Muscle layer of colon (tissue), 2 donors: ENCODE measurements at regions not wholly inside any gene's neighbourhood (a gene's known extent, or its start where the extent isn't known, plus 50 kb on each side); places are given as distances from the start of the nearest gene placed in this dataset.

ENCODE experiments used
- H3K27ac ChIP-seq: one replicate; pipeline ENCODE4 v1.7.0; 2013; ENCODE audit warnings: low read depth, mild to moderate bottlenecking, low read length, moderate library complexity
- H3K27me3 ChIP-seq, 2 donors: one replicate each; pipeline ENCODE4 v1.7.0; 2013; ENCODE audit warnings: low read length in 2 of 2, mild to moderate bottlenecking in 2 of 2; ENCODE audit not compliant: insufficient read depth in 2 of 2, control insufficient read depth in 1 of 2
- H3K36me3 ChIP-seq: one replicate; pipeline ENCODE4 v1.7.0; 2013; ENCODE audit warnings: mild to moderate bottlenecking, low read length; ENCODE audit not compliant: insufficient read depth
- H3K4me1 ChIP-seq: one replicate; pipeline ENCODE4 v1.7.0; 2013; ENCODE audit warnings: mild to moderate bottlenecking, low read length; ENCODE audit not compliant: insufficient read depth
- H3K4me3 ChIP-seq, 2 donors: one replicate each; pipeline ENCODE4 v1.7.0; 2013; ENCODE audit warnings: low read length in 2 of 2, low read depth in 1 of 2, mild to moderate bottlenecking in 1 of 2, moderate library complexity in 1 of 2
- H3K9ac ChIP-seq: one replicate; pipeline ENCODE4 v1.7.0; 2013; ENCODE audit warnings: low read length
- H3K9me3 ChIP-seq: one replicate; pipeline ENCODE4 v1.7.0; 2013; ENCODE audit warnings: mild to moderate bottlenecking, low read length
- donor health status: abdominal sarcoma.
- donor health status: Adenocarcinoma of cecum.

DNA sequence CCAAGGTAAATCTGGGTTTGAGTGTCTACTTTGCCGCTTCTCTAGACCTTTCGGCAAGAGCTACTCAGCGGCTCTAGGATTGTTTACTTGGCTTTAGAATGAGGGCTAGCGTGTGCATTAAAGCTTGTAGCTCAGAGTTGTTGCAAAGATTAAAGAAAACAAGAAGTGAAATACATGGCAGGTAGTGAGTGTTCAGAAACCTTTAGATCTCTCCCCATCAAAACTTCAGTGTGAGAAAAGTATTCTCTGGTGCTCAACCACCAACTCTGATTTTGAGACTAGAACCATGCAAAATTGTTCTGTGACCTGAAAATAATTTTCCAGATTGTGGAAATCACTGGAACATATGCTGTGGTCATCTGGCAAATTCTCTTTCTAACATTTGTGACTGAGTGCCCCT is 512.0 kb downstream of the CMPK2 start:
- no peaks in the 10 kb centered on the region for H3K4me1 ChIP-seq
- H3K4me3 ChIP-seq: no peak overlapping the region

DNA sequence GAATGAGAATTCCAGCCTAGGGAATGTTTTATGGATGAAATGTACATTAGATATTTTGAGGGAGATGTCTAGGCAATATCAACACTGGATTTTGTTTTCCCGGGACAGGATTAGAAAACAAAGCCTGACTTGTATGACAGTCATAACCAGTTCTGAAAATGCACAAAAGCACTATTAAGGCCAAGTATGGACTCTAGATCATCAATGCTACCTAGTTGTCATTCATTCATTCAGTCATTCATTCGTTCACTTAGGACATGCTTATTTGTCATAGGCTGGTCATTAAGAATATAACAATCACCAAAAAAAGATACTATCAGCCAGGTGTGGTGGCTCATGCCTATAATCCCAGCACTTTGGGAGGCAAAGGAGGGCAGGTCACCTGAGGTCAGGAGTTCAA is 511.2 kb downstream of the CMPK2 start:
- no peak overlapping the region for H3K27ac ChIP-seq
- no peak overlapping the region for H3K4me3 ChIP-seq
- no peaks in the 10 kb centered on the region for H3K27me3 ChIP-seq
- H3K4me1 ChIP-seq: no peaks in the 10 kb centered on the region
- H3K9ac ChIP-seq: no peak overlapping the region
- H3K9me3 ChIP-seq: no peaks in the 10 kb centered on the region
- no peaks in the 10 kb centered on the region for H3K36me3 ChIP-seq

More for the DNA sequence above, 512.0 kb downstream of the CMPK2 start:
- no peaks in the 10 kb centered on the region for H3K9me3 ChIP-seq
- H3K27ac ChIP-seq: no peak overlapping the region
- no peaks in the 10 kb centered on the region for H3K27me3 ChIP-seq
- no peaks in the 10 kb centered on the region for H3K36me3 ChIP-seq
- no peak overlapping the region for H3K9ac ChIP-seq

DNA sequence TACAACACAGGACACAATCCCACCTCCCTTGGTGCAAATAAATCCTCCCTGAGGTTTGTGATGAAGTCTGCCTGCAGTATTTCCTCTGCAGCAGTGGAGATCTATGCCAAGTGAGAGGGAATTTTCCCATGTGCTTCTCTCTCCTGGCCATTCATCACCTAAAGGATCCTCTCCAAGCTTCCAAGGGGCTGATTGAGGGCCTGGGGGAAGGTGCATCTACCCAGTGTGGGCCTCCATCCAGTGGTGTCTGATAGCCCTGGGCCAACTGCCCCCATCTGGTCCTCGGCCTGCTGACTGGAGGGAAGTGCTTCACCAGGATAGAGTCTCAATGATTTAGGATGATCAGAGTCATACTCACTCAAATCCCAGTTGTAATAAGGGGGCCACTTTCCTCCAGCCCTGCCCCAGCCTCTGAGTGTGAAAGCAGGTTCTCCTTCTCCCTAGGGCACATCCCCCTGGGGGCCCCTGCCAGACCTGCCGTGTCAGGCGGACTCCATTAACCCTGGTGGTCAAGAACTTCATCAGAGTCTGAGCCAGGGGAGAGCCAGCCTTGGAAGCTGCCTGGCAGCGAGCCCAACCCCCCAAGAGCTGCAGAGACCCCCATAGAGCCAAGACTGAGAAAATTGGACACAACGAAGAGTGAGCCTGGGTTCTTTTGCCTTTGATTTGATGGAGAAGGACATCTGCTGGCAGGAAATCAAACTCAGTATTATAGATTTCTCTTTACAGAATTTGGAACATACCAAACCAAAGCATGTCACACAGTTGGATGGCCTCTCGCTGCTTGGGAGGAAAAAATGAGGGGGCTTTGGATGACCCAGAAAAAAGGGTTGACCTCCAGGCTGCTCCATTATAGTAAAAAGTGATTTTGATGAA is 509.6 kb downstream of the CMPK2 start:
- no peaks in the 10 kb centered on the region for H3K36me3 ChIP-seq
- no peak overlapping the region for H3K27ac ChIP-seq
- no peaks in the 10 kb centered on the region for H3K4me1 ChIP-seq
- H3K27me3 ChIP-seq: no peaks in the 10 kb centered on the region
- no peak overlapping the region for H3K4me3 ChIP-seq
- no peaks in the 10 kb centered on the region for H3K9me3 ChIP-seq
- H3K9ac ChIP-seq: no peak overlapping the region

DNA sequence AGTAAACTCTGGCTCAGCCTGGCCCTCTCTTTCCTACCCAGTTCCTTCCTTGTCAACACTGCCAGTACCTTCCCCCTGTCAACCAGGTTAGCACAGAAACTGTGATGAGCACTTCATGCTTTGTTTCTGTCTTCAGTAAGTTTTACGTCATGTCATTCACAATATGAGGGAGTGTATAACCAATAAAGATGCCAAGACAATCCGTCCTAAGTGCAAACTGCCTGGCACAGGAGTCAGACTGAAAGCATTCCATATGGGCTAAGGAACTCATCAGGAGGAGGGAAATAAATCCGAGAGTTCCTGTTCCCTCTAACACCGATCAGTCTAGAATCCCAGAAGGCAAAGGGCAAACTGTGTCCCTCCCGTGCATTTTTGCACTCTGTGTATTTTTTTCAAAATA is 507.2 kb downstream of the CMPK2 start:
- Histone ChIP-seq H3K4me3 (no peak overlapping the region), H3K9me3 (no peaks in the 10 kb centered on the region), H3K9ac (no peak overlapping the region), H3K27me3 (no peaks in the 10 kb centered on the region), H3K4me1 (no peaks in the 10 kb centered on the region), H3K36me3 (no peaks in the 10 kb centered on the region), H3K27ac (no peak overlapping the region)

DNA sequence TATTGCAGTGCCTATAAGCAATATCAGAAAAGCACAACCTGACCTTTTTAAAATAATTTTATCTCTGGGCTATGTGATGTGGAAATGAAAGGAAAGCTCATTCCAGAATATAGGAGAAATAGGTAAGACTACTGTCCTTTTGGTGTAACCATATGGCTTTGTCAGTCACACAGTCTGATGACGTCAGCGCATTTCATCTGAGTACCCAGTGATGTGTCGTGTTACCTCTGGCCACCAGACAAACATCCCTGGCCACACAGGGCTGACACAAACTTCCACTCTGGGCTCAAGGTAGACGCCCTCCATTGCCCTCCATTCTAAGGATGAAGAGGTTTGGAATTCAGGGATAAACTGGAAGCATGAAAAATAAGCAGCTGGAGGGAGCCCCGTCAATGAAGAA is 506.7 kb downstream of the CMPK2 start:
- no peak overlapping the region for H3K27ac ChIP-seq
- no peaks in the 10 kb centered on the region for H3K27me3 ChIP-seq
- no peak overlapping the region for H3K9ac ChIP-seq
- no peaks in the 10 kb centered on the region for H3K4me1 ChIP-seq
- H3K36me3 ChIP-seq: no peaks in the 10 kb centered on the region
- no peak overlapping the region for H3K4me3 ChIP-seq
- no peaks in the 10 kb centered on the region for H3K9me3 ChIP-seq

DNA sequence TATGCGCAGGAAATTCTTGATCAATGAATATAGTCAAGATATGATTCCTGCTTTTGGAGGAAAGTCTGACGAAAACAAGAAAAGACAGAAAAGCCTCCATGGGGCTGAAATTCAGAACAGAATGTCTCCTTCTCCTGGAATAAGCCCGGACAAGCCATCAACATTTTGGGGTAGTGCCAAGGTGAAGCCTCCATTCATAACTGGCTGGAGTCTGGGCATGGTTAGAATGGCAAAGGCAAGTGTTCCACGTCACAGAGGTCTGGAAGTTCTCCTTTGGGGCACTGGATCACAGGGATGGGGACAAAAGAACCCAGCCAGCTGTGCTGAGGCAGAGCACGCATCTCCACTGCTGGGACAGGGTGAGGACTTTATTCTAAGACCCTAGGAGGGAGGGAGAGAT is 505.7 kb downstream of the CMPK2 start:
- Histone ChIP-seq H3K9ac (no peak overlapping the region), H3K27me3 (no peaks in the 10 kb centered on the region), H3K4me1 (no peaks in the 10 kb centered on the region), H3K27ac (no peak overlapping the region), H3K4me3 (no peak overlapping the region), H3K36me3 (no peaks in the 10 kb centered on the region), H3K9me3 (no peaks in the 10 kb centered on the region)

DNA sequence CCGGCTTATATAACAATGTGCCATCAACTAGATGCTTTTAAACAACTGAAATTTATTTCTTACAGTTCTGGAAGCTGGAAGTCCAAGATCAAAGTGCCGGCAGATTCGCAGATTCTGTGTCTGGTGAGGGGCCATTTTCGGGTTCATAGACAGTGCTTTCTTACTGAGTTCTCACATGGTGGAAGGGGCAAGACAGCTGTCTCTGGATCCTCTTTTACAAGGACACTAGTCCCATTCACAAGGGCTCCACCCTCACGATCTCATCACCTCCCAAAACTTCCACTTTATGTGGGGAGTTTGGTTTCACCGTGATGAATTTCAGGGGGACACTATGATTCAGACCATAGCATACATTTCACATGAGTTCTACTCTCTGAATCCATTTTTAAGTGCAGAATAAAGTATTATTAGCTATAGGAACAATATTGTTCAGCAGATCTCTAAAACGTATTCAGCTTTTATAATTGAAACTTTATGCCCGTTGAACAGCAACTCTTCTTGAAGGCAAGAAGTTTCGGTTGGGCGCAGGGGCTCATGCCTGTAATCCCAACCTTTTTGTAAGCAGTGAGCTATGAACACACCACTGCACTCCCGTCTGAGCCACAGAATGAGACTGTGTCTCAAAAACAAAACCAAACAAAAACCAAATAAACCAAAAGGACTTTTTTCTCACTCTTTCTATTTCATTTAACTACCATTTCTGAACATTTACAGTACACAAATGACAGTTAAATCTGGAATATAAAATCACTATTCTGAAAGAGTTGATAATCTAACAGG is 502.8 kb downstream of the CMPK2 start:
- H3K4me1 ChIP-seq: no peaks in the 10 kb centered on the region
- H3K4me3 ChIP-seq: no peak overlapping the region
- H3K9me3 ChIP-seq: no peaks in the 10 kb centered on the region
- no peaks in the 10 kb centered on the region for H3K36me3 ChIP-seq
- H3K27me3 ChIP-seq: no peaks in the 10 kb centered on the region
- no peak overlapping the region for H3K9ac ChIP-seq
- no peak overlapping the region for H3K27ac ChIP-seq

DNA sequence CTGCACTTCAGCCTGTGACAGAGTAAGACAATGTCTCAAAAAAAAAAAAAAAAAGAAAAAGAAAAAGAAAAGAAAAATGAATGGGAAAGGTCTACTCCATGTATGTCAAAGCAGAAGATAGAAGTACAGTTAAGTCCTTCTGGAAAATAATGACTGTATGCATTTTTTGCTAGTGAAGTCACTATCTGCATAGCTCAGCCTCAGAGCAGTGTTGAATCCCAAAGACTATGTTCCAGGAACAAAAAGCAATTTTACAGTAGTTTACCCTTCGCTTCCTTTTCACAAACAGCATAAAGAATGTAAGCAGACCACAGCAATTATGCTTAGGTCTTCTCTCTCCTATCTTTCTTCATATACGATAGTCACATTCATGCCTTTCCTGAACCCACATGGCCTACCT is 497.4 kb downstream of the CMPK2 start:
- Histone ChIP-seq H3K36me3 (no peaks in the 10 kb centered on the region), H3K27ac (no peak overlapping the region), H3K27me3 (no peaks in the 10 kb centered on the region), H3K9ac (no peak overlapping the region), H3K4me1 (no peaks in the 10 kb centered on the region), H3K9me3 (no peaks in the 10 kb centered on the region), H3K4me3 (no peak overlapping the region)

DNA sequence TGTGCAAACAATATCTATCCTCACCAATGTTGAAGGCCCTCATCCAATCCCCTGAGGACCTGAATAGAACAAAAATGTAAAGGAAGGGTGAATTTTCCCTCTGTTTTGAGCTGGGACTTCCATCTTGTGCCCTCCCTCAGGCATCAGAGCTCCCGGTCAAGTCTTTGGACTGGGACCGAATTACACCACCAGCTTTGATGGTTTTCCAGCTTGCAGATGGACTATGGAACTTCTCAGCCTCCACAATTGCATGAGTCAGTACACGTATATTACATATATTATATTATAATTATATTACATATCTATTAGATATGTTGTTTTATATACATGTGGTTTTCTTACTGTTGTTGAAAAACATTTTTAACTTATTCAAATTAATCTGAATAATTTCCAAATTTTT is 496.4 kb downstream of the CMPK2 start:
- no peaks in the 10 kb centered on the region for H3K27me3 ChIP-seq
- no peak overlapping the region for H3K27ac ChIP-seq
- H3K9ac ChIP-seq: no peak overlapping the region
- no peaks in the 10 kb centered on the region for H3K36me3 ChIP-seq
- no peak overlapping the region for H3K4me3 ChIP-seq
- H3K9me3 ChIP-seq: no peaks in the 10 kb centered on the region
- H3K4me1 ChIP-seq: no peaks in the 10 kb centered on the region

DNA sequence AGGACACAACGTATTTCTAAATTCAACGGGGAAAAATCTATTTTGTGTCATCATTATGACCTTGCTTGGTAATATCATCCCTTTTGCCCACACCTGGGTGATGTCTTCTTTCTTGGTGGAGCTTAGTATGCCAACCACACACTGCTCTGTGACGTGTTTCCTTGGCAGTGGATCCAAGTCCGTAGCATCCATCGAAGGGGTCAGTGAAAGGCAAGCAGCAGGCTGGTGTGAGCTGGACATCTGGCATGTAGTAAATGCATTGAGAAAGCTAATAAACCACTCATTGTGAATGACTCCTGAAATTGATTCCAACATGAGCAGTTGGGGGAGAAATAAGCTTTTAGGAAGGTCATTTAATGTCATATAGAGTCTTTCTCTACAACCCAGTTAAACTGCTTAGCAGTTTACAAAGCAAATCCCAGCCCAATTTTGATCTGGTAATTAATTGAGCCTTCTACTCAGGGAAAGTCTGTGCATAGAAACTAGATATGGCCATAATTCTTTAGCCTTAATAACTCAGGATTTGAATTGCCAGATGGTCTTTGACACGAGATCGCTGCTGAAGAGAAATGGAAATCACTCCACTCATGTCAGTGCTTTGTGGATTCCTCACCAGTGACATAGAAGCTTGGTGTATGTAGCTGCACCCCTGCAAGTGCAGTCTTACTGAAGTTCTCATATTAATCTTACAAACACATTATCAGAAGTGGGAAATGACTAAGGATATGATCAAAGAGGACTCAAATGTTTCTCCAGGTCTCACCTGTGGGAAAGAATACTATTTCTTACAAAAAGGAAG is 494.8 kb downstream of the CMPK2 start:
- Histone ChIP-seq H3K9ac (no peak overlapping the region), H3K9me3 (no peaks in the 10 kb centered on the region), H3K27me3 (no peaks in the 10 kb centered on the region), H3K4me1 (no peaks in the 10 kb centered on the region), H3K27ac (no peak overlapping the region), H3K36me3 (no peaks in the 10 kb centered on the region), H3K4me3 (no peak overlapping the region)

DNA sequence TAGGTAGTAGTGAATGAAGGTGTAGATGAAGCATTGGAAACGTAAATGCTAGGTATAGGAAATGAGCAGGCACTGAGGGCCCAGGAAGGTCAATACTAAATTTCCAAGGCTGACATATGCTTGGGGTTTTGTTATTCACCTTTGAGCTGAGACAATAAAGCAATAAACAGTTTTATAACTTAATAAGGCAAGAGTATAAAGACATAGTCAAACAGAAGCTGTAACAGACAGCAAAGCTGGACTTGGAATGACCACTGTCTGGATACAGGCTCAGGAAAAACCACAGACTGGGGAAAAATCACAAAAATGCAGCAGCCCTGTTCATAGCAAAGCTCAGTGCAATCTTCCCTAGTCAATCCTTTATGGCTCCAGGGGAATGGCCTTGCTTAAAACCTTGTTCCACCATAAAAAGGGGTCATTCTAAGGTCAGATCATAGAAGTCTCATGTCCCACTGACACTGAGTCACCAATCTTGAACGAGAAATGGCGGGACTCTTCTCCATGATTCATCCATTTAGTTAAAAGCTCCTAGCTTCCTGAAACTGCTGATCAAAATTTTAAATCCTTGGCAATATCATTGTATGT is 493.3 kb downstream of the CMPK2 start:
- no peak overlapping the region for H3K27ac ChIP-seq
- H3K9ac ChIP-seq: no peak overlapping the region
- no peaks in the 10 kb centered on the region for H3K27me3 ChIP-seq
- H3K36me3 ChIP-seq: no peaks in the 10 kb centered on the region
- no peak overlapping the region for H3K4me3 ChIP-seq
- no peaks in the 10 kb centered on the region for H3K9me3 ChIP-seq
- no peaks in the 10 kb centered on the region for H3K4me1 ChIP-seq
